GM10266 (cell line): ENCODE measurements at regions not wholly inside any gene's neighbourhood (a gene's known extent, or its start where the extent isn't known, plus 50 kb on each side); places are given as distances from the start of the nearest gene placed in this dataset.
"Not testable (repeated sequence)": the region's sequence is repeated elsewhere in the genome, so short reads cannot be mapped to it uniquely, and the experiment has no call there.

Experiments
- DNase-seq: peaks from one replicate; pipeline ENCODE4 v3.0.0; 2012; ENCODE audit errors: extremely low spot score
- TF ChIP-seq, protein P1 (sequence below): IDR thresholded peaks from 2 replicates; pipeline ENCODE4 v1.5.1; 2012; ENCODE audit warnings: mild to moderate bottlenecking, low read depth; ENCODE audit not compliant: control insufficient read depth, insufficient read depth; ENCODE audit errors: missing control alignments

DNA sequence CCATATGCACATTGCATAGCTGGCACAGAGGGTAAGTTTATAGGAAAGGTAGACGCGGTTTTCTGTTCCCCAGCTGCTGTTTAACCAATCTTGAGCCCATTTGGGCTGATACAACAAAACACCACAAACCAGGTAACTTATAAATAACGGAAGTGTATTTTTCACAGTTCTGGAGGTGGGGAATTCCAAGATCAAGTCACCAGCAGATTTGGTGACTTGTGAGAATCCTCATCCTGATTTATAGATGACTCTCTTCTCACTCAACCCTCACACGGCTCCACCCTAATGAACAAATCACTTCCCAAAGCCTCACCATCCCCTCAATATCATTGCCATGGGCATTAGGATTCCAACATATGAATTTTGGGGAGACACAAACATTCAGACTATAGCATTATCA lies 694.4 kb upstream of the NR2F2 start:
- TF ChIP-seq, protein P1, sequence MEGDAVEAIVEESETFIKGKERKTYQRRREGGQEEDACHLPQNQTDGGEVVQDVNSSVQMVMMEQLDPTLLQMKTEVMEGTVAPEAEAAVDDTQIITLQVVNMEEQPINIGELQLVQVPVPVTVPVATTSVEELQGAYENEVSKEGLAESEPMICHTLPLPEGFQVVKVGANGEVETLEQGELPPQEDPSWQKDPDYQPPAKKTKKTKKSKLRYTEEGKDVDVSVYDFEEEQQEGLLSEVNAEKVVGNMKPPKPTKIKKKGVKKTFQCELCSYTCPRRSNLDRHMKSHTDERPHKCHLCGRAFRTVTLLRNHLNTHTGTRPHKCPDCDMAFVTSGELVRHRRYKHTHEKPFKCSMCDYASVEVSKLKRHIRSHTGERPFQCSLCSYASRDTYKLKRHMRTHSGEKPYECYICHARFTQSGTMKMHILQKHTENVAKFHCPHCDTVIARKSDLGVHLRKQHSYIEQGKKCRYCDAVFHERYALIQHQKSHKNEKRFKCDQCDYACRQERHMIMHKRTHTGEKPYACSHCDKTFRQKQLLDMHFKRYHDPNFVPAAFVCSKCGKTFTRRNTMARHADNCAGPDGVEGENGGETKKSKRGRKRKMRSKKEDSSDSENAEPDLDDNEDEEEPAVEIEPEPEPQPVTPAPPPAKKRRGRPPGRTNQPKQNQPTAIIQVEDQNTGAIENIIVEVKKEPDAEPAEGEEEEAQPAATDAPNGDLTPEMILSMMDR = no peak
- no peak for DNase-seq

DNA sequence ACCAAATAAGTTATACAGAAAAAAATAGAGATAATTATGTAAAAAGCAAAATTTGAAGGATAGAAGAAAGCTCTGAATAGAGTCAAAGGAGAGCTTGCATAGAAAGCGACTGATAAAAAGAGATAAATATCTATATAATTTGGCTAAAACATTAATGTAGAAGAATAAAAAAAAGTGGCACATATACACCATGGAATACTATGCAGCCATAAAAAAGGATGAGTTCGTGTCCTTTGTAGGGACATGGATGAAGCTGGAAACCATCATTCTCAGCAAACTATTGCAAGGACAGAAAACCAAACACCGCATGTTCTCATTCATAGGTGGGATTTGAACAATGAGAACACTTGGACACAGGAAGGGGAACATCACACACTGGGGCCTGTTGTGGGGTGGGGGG lies 693.3 kb upstream of the NR2F2 start:
- DNase-seq = not testable (repeated sequence)

DNA sequence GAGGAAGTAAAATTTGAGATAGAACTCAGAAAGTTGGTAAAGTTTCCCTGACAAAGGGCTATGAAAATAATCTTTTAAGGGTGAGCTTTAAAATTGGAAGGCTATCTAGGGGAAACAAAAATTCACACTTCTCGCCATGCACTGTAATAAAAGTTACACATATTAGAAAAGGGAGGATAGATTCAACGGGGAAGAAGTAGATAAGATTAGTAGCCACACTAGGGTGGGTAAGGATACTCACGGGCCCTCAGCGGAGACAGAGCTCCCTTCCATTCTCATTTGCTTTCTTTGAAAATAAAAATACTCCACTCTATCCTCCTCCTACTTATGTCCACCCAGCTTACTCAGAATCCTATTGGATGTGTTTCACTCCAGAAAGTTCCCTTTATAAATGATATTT lies 691.3 kb upstream of the NR2F2 start:
- TF ChIP-seq, protein P1 = no peak
- DNase-seq = no peak

DNA sequence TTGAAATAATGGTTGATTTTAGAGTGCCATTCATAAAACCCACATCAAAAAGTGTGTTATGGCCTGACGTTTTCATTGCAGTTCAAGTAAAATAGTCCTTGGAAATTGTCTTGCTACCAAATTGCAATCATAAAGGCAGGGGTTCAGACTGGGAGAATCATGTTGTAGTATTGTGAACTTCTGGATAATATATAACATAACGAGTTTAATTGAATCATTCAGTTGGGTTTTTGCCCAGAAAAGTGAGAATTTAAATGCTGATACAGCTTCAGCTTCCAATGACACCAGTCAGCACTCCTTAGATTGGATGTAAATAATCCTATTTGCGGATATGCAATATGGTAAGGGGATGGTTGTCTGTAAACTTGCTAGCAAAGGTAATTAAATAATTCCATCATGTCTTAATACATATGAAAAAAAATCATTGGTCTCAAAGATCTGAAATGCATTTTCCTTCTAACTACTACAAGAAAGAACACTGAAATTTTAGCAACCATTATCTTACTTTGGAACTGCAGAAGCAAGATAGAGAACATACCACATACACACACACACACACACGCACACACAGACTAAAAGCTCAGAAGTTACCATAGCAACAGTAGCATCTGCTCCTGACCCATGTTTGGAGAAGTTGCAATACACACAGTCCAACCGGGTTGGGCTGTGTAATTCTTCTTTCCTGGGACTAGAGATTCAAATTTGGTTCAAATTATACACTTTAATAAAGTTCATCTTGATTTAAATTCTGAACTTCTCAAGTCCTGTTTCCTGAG lies 686.2 kb upstream of the NR2F2 start:
- TF ChIP-seq, protein P1 = no peak
- no peak for DNase-seq

DNA sequence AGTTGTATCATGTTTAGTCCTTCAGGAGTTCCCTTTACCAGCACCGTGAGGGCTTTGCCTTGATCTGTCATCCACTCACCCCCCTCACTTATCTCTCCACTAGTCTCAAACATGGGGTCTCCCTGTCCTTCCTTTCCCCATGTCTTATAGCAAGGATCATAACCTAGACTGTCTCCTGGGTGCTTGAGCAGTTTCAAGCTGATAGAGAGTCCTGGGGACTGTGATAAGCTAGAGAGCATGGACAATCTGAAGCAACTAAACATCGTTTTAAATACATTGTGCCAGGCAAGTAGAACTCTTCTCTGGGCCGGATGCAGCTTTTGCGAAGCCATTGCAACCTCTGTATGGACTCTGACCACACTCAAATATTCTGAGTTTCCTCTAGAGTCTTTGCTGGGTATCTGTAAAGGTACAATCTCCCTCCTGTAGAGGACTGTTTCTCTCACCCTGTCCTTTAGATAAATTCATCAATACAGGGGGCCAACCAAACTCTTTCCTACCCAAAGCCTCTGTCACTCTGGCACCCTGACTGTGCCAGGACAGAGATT lies 684.6 kb upstream of the NR2F2 start:
- no peak for DNase-seq
- TF ChIP-seq, protein P1 = no peak

DNA sequence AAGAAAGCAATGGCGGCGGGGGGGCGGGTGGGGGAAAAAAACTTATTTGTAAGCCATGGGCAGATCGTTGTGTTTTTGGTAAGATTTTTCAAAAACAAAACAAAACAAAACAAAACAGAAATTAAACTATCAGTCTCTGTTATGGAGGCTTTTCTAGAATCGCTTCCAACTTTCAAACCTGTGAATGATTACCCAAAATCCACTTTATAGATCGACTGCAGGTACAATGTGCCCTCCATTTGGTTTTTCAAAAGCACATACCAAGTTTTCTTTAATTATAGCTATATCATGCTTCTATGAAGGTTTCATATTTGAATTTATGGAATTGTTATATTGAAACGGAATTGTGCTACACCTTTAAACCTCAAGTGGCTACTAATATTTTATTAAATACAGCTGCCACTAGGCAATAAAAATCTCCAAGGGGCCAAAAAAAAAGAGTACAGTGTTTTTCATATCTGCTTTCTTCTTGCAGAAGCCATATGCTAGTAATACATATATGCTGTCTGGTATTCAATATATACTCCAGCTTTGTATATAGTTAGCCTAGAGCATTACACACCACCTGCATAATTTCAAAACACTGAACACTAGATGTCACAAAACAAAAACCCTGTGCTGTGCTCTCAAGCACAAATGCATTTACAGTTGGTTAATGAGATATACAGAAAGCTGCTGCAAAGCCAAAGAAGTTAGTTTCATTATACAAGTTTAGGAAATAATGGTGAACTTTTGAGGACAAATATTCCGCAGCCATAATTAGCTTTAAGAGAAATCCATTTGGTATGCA lies 683.8 kb upstream of the NR2F2 start:
- no peak for DNase-seq
- TF ChIP-seq, protein P1 = no peak

DNA sequence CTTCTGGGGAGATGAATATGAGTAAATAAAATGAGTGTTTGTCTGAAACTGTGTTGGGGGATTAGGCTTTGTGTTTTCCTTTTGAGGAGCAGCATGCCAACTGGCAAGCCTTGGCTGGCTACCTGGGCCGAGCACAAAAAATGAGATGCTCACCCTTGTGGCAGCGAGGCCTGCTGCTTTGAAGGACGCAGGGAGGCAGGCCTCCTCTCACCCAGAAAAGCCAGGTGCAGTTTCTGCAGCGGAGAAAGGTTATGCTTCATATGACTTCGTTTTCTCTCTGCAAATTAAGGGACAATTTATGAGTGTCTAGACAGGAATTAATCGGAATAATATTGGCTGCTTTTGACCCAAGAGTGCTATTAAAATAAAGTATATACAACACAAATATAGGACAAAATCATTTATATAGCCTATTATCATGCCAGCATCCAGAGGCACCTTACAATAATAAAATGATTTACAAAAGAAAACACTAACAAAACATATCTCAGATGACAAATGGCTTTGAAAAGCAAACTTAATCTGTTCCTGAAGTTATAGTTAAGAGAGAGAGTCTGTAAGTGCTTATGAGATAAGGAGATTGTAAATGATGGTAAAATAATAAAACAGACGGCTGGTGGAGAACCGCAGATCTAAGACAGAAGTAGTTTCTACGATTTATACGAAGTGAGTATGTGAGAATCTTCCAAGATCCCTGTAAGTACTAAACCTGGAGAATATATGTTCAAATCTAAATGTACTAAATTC lies 682.8 kb upstream of the NR2F2 start:
- TF ChIP-seq, protein P1 = no peak
- no peak for DNase-seq
